HepG2 (cell line): ENCODE measurements at regions not wholly inside any gene's neighbourhood (a gene's known extent, or its start where the extent isn't known, plus 50 kb on each side); places are given as distances from the start of the nearest gene placed in this dataset.

Experiments used
- ATAC-seq: fragments of 200-7000 bp; cut with Tn5 transposase; 3 replicates; pipeline ENCODE4 v1.9.1; 2020; ENCODE audit warnings: mild to moderate bottlenecking, moderate library complexity
- BruUV-seq: library from RNA; stranded (reverse); fragments of 400-500 nt; replicated peaks from 2 replicates; lab custom pipeline; 2021; lab: Mats Ljungman, UMichigan
- CTCF ChIA-PET: fragments of 300-600 bp; formaldehyde crosslinking; extraction: SDS; loops from one replicate; lab custom pipeline; 2021; ENCODE audit warnings: low total read pairs, inconsistent platforms, low intra/inter-chr PET ratio; lab: Yijun Ruan, JAX
- POLR2A ChIA-PET: fragments of 350-600 bp; sonication (Branson Sonifier 250); formaldehyde crosslinking; loops from one replicate; lab custom pipeline; 2020; ENCODE audit warnings: antibody characterized with exemption, inconsistent platforms; lab: Yijun Ruan, JAX
- DNase-seq: peaks from one replicate; pipeline ENCODE4 v3.0.0-alpha.2; 2015; ENCODE audit warnings: low spot score
- FAIRE-seq: peaks from 3 replicates; lab custom pipeline; 2011; peaks lifted over from hg19 to GRCh38; lab: Jason Lieb, UNC
- H2AFZ ChIP-seq: one replicate; pipeline ENCODE4 v1.6.1; 2011; ENCODE audit warnings: low read length, inconsistent platforms
- H3K27ac ChIP-seq: fragments of 300-600 bp; 3 replicates; pipeline ENCODE4 v1.8.0; 2011; ENCODE audit warnings: mixed run types, mild to moderate bottlenecking, mixed read lengths, low read length, inconsistent platforms; ENCODE audit not compliant: insufficient read depth; ENCODE audit errors: extremely low read length
- H3K27me3 ChIP-seq, 2 experiments: fragments of 200-600 bp in 1 of 2; 2 replicates in 1 of 2; 3 replicates in 1 of 2; pipeline versions ENCODE4 v1.6.0 to v1.8.0; 2011; ENCODE audit warnings: low read length in 2 of 2, mild to moderate bottlenecking in 2 of 2, moderate library complexity in 2 of 2, inconsistent platforms in 1 of 2; ENCODE audit not compliant: insufficient read depth in 2 of 2, control insufficient read depth in 1 of 2
- H3K36me3 ChIP-seq, 2 experiments: fragments of 200-600 bp in 1 of 2; replicated peaks in 1 of 2; 2 replicates in 1 of 2; 3 replicates in 1 of 2; pipeline versions ENCODE4 v1.5.1 to v1.8.0; 2011; ENCODE audit warnings: low read length in 2 of 2, inconsistent platforms in 1 of 2; ENCODE audit not compliant: insufficient read depth in 2 of 2, control insufficient read depth in 1 of 2
- H3K4me1 ChIP-seq: 2 replicates; pipeline ENCODE4 v1.5.1; 2012; ENCODE audit warnings: low read length, inconsistent platforms; ENCODE audit not compliant: insufficient read depth
- H3K4me2 ChIP-seq: 2 replicates; pipeline ENCODE4 v1.6.0; 2011; ENCODE audit warnings: low read depth, low read length, inconsistent platforms
- H3K4me3 ChIP-seq, 3 experiments: fragments of 200-600 bp in 1 of 3; sonication (generic), shearing (Covaris generic) in 1 of 3; replicated peaks in 1 of 3; 2 replicates each; pipeline ENCODE4 v1.5.1; 2011 to 2016; ENCODE audit warnings: low read length in 3 of 3, inconsistent platforms in 2 of 3, low read depth in 2 of 3, mild to moderate bottlenecking in 2 of 3, control low read depth in 1 of 3, mixed read lengths in 1 of 3; ENCODE audit not compliant: insufficient read depth in 1 of 3
- H3K79me2 ChIP-seq: one replicate; pipeline ENCODE4 v1.6.1; 2011; ENCODE audit warnings: low read length, inconsistent platforms; ENCODE audit not compliant: insufficient read depth
- H3K9ac ChIP-seq: 2 replicates; pipeline ENCODE4 v1.6.0; 2011; ENCODE audit warnings: mild to moderate bottlenecking, low read depth, low read length, inconsistent platforms; ENCODE audit not compliant: insufficient read depth
- H3K9me3 ChIP-seq: 2 replicates; pipeline ENCODE4 v1.5.1; 2012; ENCODE audit warnings: mild to moderate bottlenecking, low read length
- H4K20me1 ChIP-seq: 2 replicates; pipeline ENCODE4 v1.6.0; 2011; ENCODE audit warnings: inconsistent platforms, mild to moderate bottlenecking, low read length, moderate library complexity; ENCODE audit not compliant: insufficient read depth
- CHD4 ChIP-seq: fragments of 200-600 bp; sonication (generic); IDR thresholded peaks from 2 replicates; pipeline ENCODE4 v1.7.0; 2017; ENCODE audit warnings: mild to moderate bottlenecking, low read length, borderline replicate concordance
- ELF4 ChIP-seq: sonication (generic); formaldehyde crosslinking; IDR thresholded peaks from 2 replicates; pipeline ENCODE4 v1.5.0; 2020; ENCODE audit warnings: missing genetic modification reagents, mild to moderate bottlenecking, moderate library complexity, borderline replicate concordance
- GTF3A ChIP-seq: sonication (generic); formaldehyde crosslinking; conservative IDR thresholded peaks from 2 replicates; pipeline ENCODE4 v1.4.0; 2020; ENCODE audit warnings: mild to moderate bottlenecking, missing genetic modification reagents
- ISX ChIP-seq: sonication (generic); formaldehyde crosslinking; conservative IDR thresholded peaks from 2 replicates; pipeline ENCODE4 v1.5.0; 2020; ENCODE audit warnings: missing genetic modification reagents
- KDM5B ChIP-seq: sonication (generic); formaldehyde crosslinking; IDR thresholded peaks from 2 replicates; pipeline ENCODE4 v1.4.0; 2020; ENCODE audit warnings: missing genetic modification reagents, mild to moderate bottlenecking, borderline replicate concordance
- NR2F6 ChIP-seq, 2 experiments: IDR thresholded peaks; 2 replicates each; pipeline ENCODE4 v1.6.1; 2016; ENCODE audit warnings: antibody characterized with exemption in 1 of 2, mild to moderate bottlenecking in 1 of 2
- RBFOX2 ChIP-seq: fragments of 200-400 bp; formaldehyde crosslinking; IDR thresholded peaks from 2 replicates; pipeline ENCODE4 v1.6.1; 2017; ENCODE audit warnings: low read depth, mild to moderate bottlenecking, low read length
- SAP130 ChIP-seq: IDR thresholded peaks from 2 replicates; pipeline ENCODE4 v1.6.1; 2016; ENCODE audit warnings: low read depth
- SCMH1 ChIP-seq: sonication (generic); formaldehyde crosslinking; IDR thresholded peaks from 2 replicates; pipeline ENCODE4 v1.9.0; 2021; ENCODE audit warnings: missing genetic modification reagents, mild to moderate bottlenecking, borderline replicate concordance
- THRA ChIP-seq: sonication (generic); formaldehyde crosslinking; IDR thresholded peaks from 2 replicates; pipeline ENCODE4 v1.4.0; 2020; ENCODE audit warnings: missing genetic modification reagents, borderline replicate concordance
- USF2 ChIP-seq, 2 experiments: sonication (generic) in 1 of 2; formaldehyde crosslinking in 1 of 2; IDR thresholded peaks; 2 replicates each; pipeline versions ENCODE4 v1.5.1 to v1.6.1; 2011 to 2020; ENCODE audit warnings: borderline replicate concordance in 1 of 2, low read depth in 1 of 2, low read length in 1 of 2, mild to moderate bottlenecking in 1 of 2, missing genetic modification reagents in 1 of 2, moderate library complexity in 1 of 2
- ZFP90 ChIP-seq: sonication (generic); formaldehyde crosslinking; IDR thresholded peaks from 2 replicates; pipeline ENCODE4 v1.8.0; 2022; ENCODE audit warnings: missing genetic modification reagents, mild to moderate bottlenecking, inconsistent platforms, borderline replicate concordance
- ZNF569 ChIP-seq: sonication (generic); formaldehyde crosslinking; IDR thresholded peaks from 2 replicates; pipeline ENCODE4 v1.5.0; 2020; ENCODE audit warnings: mild to moderate bottlenecking, missing genetic modification reagents, moderate library complexity, borderline replicate concordance
- WGBS: methylation state at CpG from one replicate; pipeline ENCODE4 v1.1.6; 2017; ENCODE audit warnings: low lambda C conversion rate; 5-methylcytosine and 5-hydroxymethylcytosine counted together
- in situ Hi-C: cut with HindIII; loops from 2 replicates; pipeline ENCODE4 v1.10.0; 2017; ENCODE audit warnings: low pct_unique_long_range_greater_than_20kb; ENCODE audit not compliant: extremely low pct_ligation_motif_present
- intact Hi-C: fragments of 100-400 bp; cut with micrococcal nuclease; formaldehyde crosslinking; loops from one replicate; pipeline ENCODE4 v1.10.0; 2022; ENCODE audit not compliant: unreplicated experiment
- TF ChIP-seq, protein P1 (sequence below): sonication (generic); formaldehyde crosslinking; IDR thresholded peaks from 2 replicates; pipeline ENCODE4 v1.9.0; 2021; ENCODE audit warnings: missing genetic modification reagents, borderline replicate concordance

DNA sequence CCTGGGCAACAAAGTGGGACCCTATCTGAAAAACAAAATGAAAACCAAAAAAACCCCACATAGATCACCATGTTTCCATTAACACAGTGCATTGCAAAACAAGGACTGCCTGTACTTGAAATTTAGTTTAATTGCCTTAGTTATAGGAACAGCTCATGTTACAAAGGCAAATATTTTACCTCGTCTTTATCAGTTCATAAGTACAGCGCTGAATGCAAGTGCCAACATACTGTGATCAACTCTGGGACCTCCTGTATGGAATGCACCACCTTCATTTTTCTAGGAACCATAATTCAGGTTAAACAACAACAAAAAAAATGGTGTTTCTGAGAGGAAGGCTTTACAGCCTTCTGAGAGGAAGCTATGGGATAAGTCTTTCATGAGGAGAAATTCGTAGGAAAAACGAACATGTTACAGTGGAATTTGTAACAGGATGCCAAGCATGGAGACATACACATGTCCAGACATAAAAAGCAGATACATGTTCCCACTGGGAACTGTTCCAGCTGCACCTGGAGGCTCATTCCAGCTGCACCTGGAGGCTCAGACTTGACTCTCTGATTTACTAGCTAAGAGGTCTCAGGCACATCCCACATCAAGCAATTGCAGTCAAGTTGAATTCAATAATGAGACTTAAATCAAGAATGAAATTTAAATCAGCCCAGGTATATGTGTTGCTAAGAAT, 821.3 kb downstream of the NLGN4Y start:
- WGBS: 0% methylated on average over 4 of the region's 4 CpGs
- intact Hi-C loops (no loop called here), in situ Hi-C loops (no loop called here)
- no peaks in the 10 kb centered on the region for H3K79me2 ChIP-seq
- H3K4me1 ChIP-seq: peaks cover 10% of the 10 kb centered on the region; the same call in 1 of the 2 replicates
- BruUV-seq: no TSS peak
- ChIA-PET CTCF (no interaction called here), POLR2A (no interaction called here)
- FAIRE-seq (no peak), DNase-seq (no peak), ATAC-seq (no peak)
- H2AFZ ChIP-seq: no peak overlapping the region
- no peaks in the 10 kb centered on the region for H4K20me1 ChIP-seq
- H3K36me3 ChIP-seq: no peaks in the 10 kb centered on the region
- H3K4me2 ChIP-seq: no peak overlapping the region
- no peak overlapping the region for H3K27ac ChIP-seq
- H3K9ac ChIP-seq: no peak overlapping the region
- no peaks in the 10 kb centered on the region for H3K27me3 ChIP-seq
- no peaks in the 10 kb centered on the region for H3K9me3 ChIP-seq
- no peak overlapping the region for H3K4me3 ChIP-seq
- TF ChIP-seq GTF3A (no peak), SAP130 (CRISPR knock-in tag) (no peak), ZFP90 (CRISPR knock-in tag) (no peak), ISX (CRISPR knock-in tag) (no peak), ZNF569 (no peak), KDM5B (no peak), RBFOX2 (no peak), NR2F6 (IDR thresholded peaks at IDR 0.05) (no peak), NR2F6 (CRISPR knock-in tag; IDR thresholded peaks at IDR 0.05) (no peak), CHD4 (no peak), ELF4 (no peak), SCMH1 (CRISPR knock-in tag) (no peak), USF2 (IDR thresholded peaks at IDR 0.05; ENCODE audit: low read depth, low read length) (no peak), USF2 (CRISPR knock-in tag; IDR thresholded peaks at IDR 0.05; ENCODE audit: borderline replicate concordance) (no peak), THRA (CRISPR knock-in tag) (no peak)
- TF ChIP-seq, protein P1, sequence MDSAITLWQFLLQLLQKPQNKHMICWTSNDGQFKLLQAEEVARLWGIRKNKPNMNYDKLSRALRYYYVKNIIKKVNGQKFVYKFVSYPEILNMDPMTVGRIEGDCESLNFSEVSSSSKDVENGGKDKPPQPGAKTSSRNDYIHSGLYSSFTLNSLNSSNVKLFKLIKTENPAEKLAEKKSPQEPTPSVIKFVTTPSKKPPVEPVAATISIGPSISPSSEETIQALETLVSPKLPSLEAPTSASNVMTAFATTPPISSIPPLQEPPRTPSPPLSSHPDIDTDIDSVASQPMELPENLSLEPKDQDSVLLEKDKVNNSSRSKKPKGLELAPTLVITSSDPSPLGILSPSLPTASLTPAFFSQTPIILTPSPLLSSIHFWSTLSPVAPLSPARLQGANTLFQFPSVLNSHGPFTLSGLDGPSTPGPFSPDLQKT (CRISPR knock-in tag): no peak
